ENCODE measurements at regions not wholly inside any gene's neighbourhood (a gene's known extent, or its start where the extent isn't known, plus 50 kb on each side); places are given as distances from the start of the nearest gene placed in this dataset.

GRCh38 chr15:91472316-91472756 is 372.3 kb downstream of the SV2B start:
- DNase-seq (ENCODE audit: low read depth in 2 of 2): no peak

- DNase-seq (ENCODE audit: low read depth in 2 of 2): no peak
Measured at GRCh38 chr15:91473894-91474545, 374.0 kb downstream of the SV2B start.

GRCh38 chr15:91476861-91477260 is 376.6 kb upstream of the SLCO3A1 start:
- no peak for DNase-seq (ENCODE audit: low read depth in 2 of 2)

- DNase-seq (ENCODE audit: low read depth in 2 of 2): no peak
Measured at GRCh38 chr15:91478717-91479191, 374.8 kb upstream of the SLCO3A1 start.

GRCh38 chr15:91480426-91480825 is 373.1 kb upstream of the SLCO3A1 start:
- DNase-seq (ENCODE audit: low read depth in 2 of 2): no peak

GRCh38 chr15:91482799-91483198 is 370.7 kb upstream of the SLCO3A1 start:
- no peak for DNase-seq (ENCODE audit: low read depth in 2 of 2)

GRCh38 chr15:91484141-91484540 is 369.4 kb upstream of the SLCO3A1 start:
- DNase-seq (ENCODE audit: low read depth in 2 of 2): no peak

GRCh38 chr15:91488452-91488851 is 365.1 kb upstream of the SLCO3A1 start:
- no peak for DNase-seq (ENCODE audit: low read depth in 2 of 2)

GRCh38 chr15:91490211-91490610 is 363.3 kb upstream of the SLCO3A1 start:
- DNase-seq (ENCODE audit: low read depth in 2 of 2): no peak

- no peak for DNase-seq (ENCODE audit: low read depth in 2 of 2)
Measured at GRCh38 chr15:91491101-91491950, 362.2 kb upstream of the SLCO3A1 start.

GRCh38 chr15:91496754-91497691 is 356.5 kb upstream of the SLCO3A1 start:
- no peak for DNase-seq (ENCODE audit: low read depth in 2 of 2)

GRCh38 chr15:91498046-91498748 is 355.3 kb upstream of the SLCO3A1 start:
- no peak for DNase-seq (ENCODE audit: low read depth in 2 of 2)

GRCh38 chr15:91498749-91499062 is 354.8 kb upstream of the SLCO3A1 start:
- no peak for DNase-seq (ENCODE audit: low read depth in 2 of 2)

- no peak for DNase-seq (ENCODE audit: low read depth in 2 of 2)
Measured at GRCh38 chr15:91499774-91500383, 353.6 kb upstream of the SLCO3A1 start.

- DNase-seq (ENCODE audit: low read depth in 2 of 2): no peak
Measured at GRCh38 chr15:91508633-91509032, 344.9 kb upstream of the SLCO3A1 start.

- no peak for DNase-seq (ENCODE audit: low read depth in 2 of 2)
Measured at GRCh38 chr15:91514147-91514546, 339.4 kb upstream of the SLCO3A1 start.

- DNase-seq (ENCODE audit: low read depth in 2 of 2): no peak
Measured at GRCh38 chr15:91515188-91515754, 338.2 kb upstream of the SLCO3A1 start.

GRCh38 chr15:91516866-91517265 is 336.6 kb upstream of the SLCO3A1 start:
- no peak for DNase-seq (ENCODE audit: low read depth in 2 of 2)

GRCh38 chr15:91517491-91518200 is 335.9 kb upstream of the SLCO3A1 start:
- DNase-seq (ENCODE audit: low read depth in 2 of 2): no peak

- no peak for DNase-seq (ENCODE audit: low read depth in 2 of 2)
Measured at GRCh38 chr15:91520850-91521249, 332.7 kb upstream of the SLCO3A1 start.

Data from dermis microvascular lymphatic vessel endothelial cell (primary cell).